Stimulated activated naive CD4-positive, alpha-beta T cell (primary cell): ENCODE measurements at regions not wholly inside any gene's neighbourhood (a gene's known extent, or its start where the extent isn't known, plus 50 kb on each side); places are given as distances from the start of the nearest gene placed in this dataset.

Experiments used
- DNase-seq, 6 experiments: peaks; one replicate each; lab custom pipeline; 2025; lab: John Stamatoyannopoulos, UW

GRCh38 chr5:2696156-2696807 is 55.2 kb downstream of the IRX2 start:
- no peak for DNase-seq

GRCh38 chr5:2695200-2695891 is 56.1 kb downstream of the IRX2 start:
- no peak for DNase-seq

- DNase-seq, result no peak
Observed at GRCh38 chr5:2691530-2691929, 59.9 kb downstream of the IRX2 start.

DNA sequence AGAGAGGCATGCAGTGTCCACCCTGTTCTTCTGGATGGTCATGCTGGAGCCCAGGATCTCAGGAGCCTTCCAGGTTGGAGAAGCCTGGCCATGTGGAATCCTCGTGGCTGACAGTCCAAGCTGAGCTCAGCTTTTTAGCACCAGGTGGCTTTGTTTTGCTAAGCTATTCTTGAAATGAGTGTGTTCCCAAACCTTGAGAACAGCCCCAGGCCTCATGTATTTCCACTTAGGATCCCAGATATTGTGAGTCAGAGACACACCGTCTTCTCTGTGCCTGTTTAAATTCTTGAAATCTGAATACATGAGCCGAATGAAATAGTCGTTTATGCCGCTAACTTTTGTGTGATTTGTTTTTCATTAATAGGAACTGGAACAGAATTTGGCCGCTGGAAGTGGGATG is 61.2 kb downstream of the IRX2 start:
- DNase-seq, result no peak

DNA sequence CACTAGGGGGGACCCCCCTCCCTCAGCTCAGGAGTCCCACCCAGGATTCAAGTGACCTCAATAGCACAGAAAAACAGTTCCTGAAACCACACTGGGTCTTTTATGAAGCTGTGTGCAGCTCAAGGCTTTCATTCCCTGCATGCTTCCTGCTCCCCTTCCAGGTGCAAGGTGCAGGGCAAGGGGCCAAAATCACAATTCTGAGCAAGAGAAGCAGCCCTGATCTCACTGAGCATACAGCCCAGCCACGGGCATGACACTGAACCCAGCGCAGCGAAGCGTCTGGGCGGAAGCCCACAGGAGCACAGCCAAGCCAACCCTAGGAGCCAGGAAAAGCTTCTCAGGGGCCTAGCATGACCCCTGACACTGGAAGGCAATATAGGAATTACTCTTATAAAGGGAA is 62.9 kb downstream of the IRX2 start:
- no peak for DNase-seq

DNA sequence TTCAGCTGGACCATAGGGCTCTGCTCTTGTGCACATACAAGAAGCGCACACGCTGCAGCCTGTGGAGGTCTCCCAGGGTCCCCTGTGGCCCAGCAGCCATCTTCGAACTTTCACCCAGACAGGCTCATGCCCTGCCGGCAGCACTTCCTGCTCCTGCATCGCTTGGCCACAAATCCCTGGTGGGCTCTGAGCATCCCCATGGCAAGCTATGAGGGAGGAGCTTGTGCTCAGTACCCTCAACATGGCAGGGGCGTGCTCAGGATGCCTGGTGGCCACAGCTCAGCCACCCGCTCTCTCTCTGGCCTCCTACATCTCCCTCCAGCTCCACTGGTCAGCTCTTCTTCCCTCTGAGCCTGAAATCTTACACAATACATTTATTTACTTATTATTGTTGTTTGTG is 63.7 kb downstream of the IRX2 start:
- no peak for DNase-seq

- DNase-seq, result no peak
Observed at GRCh38 chr5:2686321-2687124, 65.0 kb downstream of the IRX2 start.

DNA sequence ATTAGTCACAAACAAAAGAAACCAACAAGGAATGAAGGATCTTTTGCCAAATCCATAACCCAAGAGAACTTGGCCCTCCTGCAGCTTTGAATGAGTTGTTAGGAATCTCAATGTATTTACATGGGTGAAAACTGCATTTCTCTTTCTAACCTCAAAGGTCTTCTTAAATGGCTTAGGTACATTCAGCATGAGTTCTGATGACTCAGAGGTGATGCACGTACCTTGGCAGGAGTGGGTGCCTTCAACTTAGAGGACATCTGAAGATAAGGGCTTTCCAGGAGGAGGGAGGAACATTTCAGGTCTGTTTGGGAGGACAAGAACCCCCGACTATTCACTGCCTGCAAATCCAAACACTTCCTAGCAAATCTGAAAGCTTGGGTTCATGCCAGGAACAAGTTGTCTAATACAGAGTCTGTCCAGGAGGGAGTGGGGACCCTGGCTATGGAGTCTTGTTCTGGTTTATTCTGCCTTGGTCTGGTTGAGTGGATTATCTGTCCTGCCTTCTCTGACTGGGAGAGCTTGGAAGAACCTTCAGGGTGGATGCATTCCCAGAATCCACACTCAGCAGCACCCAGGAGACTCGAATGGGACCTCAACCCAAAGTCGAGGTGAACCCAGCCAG is 65.7 kb downstream of the IRX2 start:
- no peak for DNase-seq

- no peak for DNase-seq
Observed at GRCh38 chr5:2684606-2685005, 66.9 kb downstream of the IRX2 start.

- no peak for DNase-seq
Observed at GRCh38 chr5:2683720-2684119, 67.8 kb downstream of the IRX2 start.

DNA sequence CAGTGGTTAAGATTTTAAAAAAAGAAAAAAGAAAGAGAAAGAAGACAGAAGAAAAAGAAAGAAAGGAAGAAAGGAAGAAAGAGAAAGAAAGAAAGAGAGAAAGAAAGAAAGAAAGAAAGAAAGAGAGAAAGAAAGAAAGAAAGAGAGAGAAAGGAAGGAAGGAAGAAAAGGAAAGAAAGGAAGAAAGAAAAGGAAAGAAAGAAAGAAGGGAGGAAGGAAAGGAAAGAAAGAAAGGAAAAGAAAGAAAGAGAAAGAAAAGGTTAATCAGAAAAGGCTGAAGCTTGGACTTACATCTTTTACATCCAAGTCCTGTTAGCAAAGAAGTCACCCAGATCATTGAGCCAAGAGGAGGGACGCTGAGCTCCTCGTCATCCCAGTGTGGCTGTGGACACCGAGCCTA is 70.0 kb downstream of the IRX2 start:
- no peak for DNase-seq

- DNase-seq, result no peak
Observed at GRCh38 chr5:2680979-2681378, 70.5 kb downstream of the IRX2 start.

DNA sequence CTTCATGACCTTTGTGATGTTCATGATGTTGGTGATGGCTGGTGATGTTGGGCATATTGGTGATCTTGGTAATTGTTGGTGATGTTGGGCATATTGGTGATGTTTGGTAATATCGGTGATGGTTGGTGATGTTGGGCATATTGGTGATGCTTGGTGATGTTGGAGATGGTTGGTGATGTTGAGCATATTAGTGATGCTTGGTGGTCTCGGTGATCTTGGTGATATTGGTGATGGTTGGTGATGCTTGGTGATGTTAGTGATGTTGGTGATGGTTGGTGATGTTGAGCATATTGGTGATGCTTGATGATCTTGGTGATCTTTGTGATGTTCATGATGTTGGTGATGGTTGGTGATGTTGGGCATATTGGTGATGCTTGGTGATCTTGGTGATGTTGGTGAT is 73.8 kb downstream of the IRX2 start:
- DNase-seq, result no peak

DNA sequence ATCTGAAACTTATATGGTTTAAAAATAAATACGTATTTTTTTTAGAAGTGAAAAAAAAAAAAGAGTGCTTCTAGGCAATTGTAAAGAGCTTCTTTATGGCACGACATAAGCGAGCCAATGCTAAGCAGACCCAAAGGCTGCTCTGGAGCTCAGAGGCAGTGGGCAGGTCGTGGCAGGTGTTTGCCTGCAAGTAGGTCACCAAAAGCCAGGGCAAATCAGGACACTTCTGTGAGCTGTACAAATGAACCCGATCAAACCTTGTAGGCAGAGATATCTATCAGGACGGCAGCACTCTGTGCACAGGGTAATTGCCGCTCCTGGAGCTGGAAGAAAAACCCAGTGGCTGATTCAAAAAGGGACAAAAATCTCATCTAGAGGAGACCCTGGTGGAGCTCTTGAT is 75.9 kb downstream of the IRX2 start:
- DNase-seq, result no peak

GRCh38 chr5:2674456-2674855 is 77.0 kb downstream of the IRX2 start:
- no peak for DNase-seq

DNA sequence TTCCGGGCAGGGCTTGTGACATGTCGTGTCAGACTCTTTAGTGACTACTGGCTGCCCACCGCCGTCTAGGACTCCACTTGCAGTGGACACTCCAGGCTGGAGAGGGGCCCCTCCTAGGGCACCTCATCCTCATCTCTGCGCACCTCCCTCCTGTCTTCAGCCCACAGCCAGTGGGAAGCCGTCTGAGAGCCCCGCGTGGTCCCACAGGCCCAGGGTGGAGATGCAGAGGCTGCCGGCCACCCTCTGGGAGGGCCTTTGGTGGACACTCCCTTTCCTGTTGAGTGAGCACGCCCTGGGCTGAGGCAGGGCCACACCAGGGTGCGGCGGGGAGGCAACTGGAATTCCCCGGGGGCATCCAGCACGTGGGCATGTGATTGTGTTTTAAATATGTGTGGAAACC is 80.5 kb downstream of the IRX2 start:
- no peak for DNase-seq

DNA sequence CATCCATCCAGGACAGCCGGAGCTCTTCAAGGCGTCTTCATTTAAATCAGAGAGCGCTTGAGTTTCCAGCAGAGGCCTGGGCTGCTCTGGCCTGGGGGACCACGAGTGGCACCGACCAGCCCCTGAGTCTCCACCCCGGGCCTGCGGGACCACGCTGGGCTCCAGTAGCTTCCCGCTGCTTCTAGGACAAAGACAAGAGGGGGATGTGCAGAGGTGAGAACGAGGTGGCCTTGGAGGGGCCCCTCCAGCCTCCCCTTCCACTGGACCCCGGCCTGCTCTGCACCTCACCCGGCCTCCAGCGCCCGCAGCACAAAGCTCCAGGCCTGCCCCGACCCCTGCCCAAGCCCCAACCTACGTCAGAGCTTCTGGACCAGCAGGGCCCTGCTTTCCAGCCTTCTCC is 81.6 kb downstream of the IRX2 start:
- DNase-seq, result no peak

- DNase-seq, result no peak
Observed at GRCh38 chr5:2669259-2669658, 82.2 kb downstream of the IRX2 start.

GRCh38 chr5:2666081-2666480 is 85.4 kb downstream of the IRX2 start:
- no peak for DNase-seq

DNA sequence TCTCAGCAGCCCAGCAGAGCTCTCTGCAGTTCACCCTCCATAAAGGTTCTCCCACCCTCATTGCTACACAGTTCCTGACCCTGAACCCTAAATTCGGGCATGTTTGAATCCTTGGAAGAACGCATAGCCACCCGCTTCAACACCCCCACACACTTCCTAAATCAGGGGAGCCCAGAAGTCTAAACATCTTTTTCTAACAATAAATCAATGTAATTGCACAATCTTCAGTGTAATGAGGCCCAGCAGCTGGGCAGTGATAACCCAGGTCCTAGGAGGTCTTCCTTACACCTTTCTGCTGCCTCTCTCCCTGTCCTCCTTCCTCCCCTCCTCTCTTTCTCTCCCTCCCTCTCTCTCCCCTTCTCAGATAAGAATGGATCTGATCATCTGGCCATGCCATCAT is 88.0 kb downstream of the IRX2 start:
- DNase-seq, result no peak

DNA sequence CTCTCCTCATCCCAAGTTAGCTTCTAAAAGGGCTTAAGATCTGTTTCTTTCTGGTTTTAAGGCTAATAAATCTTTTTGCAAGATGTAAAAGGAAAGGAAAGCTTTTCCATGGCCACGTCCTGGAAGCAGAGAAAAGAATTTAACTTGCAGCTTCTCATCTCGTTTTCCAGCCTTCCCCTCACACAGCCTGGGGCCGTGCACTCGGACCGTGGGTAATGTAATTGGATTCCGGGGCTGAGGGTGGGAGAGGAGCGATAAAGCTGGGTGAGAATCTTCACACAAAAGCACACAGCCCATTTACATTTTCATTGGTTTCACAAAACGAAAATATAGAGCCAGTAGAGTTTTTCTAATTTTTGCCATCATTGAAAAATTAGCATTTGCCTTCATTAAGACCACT is 91.2 kb downstream of the IRX2 start:
- DNase-seq, result no peak

DNA sequence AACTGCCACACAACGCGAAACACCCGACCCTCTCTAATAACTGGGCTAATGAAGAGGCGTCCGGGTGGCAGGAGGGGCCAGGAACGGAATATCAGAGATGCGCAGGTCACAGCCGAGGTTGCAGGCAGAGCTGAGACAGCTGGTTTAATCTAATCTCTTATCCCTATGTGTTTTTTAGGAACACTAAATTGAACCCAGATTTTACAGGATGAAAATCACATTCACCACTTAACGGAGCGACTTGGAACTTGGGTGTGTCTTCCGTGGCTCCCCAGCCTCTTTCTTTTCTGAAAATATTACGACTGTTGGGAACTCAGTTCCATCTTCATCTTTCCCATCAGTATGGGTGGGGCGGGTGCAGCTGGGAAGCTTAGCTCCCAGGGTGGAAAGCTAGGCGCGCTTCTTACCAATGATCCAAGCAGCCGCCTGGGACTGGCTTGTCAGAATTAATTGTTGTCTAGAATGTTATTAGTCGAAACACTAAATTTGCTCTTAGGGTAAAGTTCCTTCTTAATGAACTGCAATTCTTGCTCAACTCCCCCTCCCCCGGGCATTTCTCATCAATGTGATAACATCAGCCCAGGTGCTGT is 92.5 kb downstream of the IRX2 start:
- no peak for DNase-seq
